ENCODE measurements at regions not wholly inside any gene's neighbourhood (a gene's known extent, or its start where the extent isn't known, plus 50 kb on each side); places are given as distances from the start of the nearest gene placed in this dataset.

DNA sequence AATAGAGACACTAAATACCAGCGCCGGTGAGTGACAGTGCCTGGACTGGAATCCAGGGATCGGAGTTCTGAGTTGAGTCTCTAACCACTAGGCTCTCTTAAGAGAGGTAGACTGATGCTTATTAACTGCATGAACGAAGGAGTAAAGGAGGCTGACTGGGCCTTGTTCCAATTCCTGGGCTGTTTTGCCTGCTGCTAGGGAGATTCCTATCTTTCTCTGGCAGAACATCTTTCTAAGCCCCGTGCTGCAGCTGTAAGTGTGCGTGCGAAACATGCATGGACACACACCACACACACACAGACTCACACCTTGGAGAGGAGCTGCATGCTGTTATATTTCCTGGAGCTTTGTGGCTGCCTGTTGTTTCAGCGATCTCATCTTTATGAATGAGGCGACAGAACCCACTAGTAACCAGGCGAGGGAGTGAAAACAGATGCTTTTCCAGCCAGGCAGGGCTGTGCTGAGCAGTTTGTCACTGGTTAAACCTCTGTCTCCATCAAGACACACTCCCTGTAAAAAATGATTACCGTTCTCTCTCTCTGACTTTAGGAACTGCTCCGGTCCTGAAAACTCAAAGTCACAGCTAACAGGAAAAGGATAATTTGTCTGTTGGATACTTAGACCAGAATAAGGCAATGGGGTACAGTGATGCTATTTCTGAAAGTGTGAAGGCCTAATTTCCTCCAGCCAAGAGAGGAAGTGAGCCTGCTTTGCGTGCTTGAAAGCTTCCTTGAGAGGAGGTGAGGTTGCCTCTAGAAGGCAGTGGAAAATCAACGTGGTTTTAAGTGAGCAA, 157.4 kb upstream of the ZNF217 start:
- no peak for DNase-seq (ENCODE audit: low read depth in 2 of 2, low spot score in 1 of 2)

DNA sequence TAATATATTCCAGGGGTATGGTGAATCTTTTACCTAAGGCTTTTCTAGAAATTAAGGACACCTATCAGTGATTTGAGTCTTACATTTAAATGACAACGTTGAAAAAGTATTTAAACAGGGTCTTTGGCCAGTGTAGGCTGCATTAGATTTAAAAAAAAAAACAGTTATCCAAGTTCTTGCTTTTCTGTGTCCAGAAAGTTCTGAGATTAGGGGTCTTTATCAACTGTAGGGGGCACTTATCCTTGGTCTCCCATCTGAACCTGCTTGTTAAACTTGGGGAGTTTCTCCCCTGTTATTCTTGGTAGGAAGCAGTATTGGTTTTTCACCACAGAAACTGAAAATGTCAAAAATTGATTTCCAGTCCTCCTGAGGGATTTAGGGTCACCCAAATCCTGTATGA, 155.9 kb upstream of the ZNF217 start:
- no peak for DNase-seq (ENCODE audit: low read depth in 2 of 2, low spot score in 1 of 2)

DNA sequence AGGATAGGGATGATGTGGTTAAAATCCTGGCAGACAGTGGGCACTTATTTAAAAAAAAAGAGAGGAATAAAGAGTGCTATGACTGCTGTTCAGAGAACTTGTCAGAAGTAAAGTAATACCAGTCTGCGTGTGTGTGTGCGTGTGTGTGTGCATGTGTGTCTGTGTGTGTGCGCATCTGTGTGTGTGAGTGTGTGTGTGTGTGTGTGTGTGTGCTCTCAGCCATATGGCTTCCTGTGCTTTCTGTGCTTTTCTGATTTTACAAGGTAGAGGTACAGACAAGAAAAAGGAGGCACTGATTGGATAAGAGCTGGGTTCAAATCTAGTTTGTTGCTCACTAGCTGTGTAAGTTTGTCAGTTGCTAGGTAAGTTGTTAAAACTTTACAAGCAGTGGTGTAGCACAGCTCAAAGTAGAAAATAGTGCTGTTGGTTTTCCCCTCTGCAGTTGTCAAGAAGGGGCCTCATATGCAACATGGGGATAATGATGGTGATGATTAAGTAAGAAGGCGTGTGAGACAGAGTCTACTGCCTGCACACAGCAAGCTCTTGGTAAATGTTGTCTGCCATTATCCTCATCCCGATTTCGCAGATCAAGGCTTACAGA, 155.3 kb upstream of the ZNF217 start:
- no peak for DNase-seq (ENCODE audit: low read depth in 2 of 2, low spot score in 1 of 2)

DNA sequence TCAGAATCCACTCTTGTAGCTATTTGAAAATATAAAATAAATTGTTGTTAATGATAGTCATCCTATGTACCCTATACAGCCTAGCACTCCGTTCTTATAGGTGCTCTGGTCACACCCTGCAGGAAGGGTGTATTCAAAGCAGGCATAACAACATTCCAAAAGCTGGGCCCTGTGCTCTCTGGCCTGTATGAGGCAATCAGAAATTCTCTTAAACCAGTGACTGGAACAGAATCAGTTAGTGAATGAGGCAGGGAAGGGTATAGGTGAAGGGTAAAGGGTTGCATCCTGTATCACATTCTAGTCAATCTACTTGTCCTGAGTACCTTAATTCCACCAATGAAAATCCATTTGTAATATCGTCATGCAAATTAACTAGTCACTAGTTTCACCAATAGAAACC, 154.5 kb upstream of the ZNF217 start:
- no peak for DNase-seq (ENCODE audit: low read depth in 2 of 2, low spot score in 1 of 2)

DNA sequence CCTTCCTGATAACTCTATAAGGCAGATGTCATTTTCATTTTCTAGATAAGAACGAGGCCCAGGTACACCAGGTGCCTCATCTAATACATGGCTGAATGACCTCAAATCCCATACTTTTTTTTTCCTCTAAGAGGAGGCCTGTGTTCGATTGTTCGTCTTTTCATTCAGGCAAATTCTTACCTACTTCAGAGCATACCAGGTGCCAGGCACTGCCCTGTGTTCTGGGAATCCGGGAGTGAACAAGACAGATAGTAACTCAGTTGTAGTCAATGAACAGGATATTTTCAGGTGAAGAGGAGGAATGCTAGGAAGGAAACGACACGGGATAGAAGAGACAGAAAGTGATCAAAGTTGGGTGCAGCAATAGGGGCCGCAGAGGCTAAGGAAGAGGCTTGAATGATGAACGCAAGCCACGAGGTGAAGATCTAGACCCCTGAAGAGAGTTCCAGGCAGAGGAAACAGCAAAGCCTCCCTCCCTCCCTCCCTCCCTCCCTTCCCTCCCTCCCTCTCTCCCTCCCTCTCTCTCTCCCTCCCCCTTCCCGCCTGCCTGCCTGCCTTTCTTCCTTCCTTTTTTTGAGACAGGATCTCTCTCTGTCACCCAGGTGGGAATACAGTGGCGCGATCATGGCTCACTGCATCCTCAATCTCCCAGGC, 150.1 kb upstream of the ZNF217 start:
- no peak for DNase-seq (ENCODE audit: low read depth in 2 of 2, low spot score in 1 of 2)

DNA sequence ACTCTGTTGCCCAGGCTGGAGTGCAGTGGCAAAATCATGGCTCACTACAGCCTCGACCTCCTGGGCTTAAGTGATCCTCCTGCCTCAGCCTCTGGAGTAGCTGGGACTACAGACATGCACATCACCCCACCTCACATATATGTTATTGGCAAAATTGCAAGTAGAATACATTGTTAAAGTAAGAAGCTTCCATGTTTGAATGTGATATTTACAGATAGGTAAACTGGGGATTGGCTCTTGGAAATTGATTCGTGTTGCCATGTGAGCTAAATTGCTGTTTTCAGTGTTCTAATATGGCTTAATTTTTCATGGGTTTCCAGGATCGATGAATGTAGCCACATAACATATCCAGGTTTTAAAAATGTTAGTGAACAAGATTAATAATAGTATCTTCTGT, 149.0 kb upstream of the ZNF217 start:
- DNase-seq (ENCODE audit: low read depth in 2 of 2, low spot score in 1 of 2), result no peak

DNA sequence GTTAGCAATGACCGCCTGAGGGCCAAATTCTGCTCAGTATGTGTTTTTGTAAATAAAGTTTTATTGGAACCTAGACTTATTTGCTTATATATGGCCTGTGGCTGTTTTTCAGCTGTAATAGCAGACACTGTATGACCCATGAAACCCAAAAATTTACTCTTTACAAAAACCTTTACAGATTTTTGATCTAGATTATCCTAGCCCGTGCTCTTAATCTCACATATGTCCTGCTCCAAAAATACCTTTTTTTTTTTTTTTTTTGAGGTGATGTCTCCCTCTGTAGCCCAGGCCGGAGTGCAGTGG, 148.0 kb upstream of the ZNF217 start:
- DNase-seq (ENCODE audit: low read depth in 2 of 2, low spot score in 1 of 2), result no peak

DNA sequence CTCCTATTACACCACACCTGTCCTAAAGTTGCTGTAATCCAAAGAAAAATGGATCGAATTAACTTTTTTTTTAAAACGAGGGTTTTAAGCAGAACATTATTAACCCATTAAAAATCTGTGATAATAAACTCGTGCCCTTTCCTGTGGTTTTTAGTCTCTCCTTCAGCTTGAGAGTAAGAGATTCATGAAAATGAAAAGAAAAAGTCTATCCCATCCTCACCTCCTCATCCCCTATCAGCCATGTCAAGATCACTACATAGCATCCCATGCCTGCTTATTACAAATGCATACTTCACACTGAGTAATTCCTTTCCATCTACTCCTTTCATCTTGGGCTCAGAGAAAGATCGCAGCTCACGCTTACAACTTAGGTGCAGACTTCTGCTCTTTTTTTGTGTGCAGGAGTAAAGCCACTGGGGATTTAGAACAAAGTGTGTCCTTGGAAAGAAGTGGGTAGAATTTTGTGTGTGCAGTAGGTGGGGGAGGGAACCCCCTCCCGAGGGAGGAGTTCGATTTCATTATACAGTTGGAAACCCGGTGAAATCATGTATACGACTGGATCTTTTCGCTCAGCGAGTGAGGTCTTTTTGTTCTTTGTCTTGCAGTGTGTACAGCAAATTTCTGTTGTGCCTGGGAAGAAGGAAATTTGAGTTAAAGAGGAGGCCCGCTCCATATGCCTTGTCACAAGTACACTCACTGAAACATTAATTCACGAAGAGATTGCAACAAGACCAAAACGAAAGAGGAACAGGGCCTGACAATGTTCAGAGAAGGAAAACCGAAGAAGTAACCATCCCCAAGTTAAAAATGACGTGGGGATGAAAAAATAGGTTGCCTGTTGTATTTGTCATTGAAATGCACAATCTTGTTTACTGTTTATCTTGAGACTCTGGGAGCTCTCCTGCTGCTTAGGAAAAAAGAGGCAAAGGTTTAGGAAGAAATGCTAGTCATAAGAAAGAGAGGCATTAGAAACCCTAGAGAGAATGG, 146.5 kb upstream of the ZNF217 start:
- DNase-seq (ENCODE audit: low read depth in 2 of 2, low spot score in 1 of 2), result no peak

DNA sequence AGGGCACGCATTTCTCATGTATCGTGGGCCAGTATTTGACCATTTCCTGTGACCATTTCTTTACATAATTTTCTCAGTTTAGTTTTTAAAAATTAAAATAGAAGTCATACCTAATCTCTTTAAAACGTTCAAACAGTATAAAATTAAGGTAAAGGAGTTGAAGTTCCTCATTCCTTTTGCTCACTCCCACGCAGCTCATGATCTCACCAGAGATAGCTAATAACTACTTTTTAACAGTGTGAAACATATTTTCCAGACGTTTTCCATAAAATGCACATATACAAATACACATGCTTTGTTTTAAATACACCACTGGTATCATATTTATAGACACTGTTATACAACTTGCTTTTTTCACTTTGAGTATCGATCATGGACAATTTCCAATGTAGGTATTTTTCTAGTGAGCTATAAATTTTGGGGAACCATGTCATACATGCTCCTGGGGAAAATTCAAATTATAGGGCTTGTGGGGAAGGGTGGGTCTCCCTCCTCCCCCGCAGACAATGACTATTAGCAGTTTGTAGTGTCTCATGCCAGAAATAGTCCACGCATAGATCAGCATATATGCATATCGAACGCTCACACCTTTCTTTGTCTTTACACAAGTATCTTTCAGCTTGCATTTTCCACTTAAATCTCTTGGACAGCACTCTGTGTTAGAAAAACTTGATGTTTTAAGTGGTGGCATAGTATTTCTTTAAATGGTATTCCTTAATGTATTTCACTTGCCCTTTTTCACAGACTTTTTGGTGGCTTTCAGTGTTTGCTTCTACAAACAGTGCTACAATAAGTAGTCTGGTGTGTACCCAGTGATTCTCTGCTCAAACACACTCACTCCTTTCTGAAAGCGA, 145.5 kb upstream of the ZNF217 start:
- DNase-seq (ENCODE audit: low read depth in 2 of 2, low spot score in 1 of 2), result no peak

DNA sequence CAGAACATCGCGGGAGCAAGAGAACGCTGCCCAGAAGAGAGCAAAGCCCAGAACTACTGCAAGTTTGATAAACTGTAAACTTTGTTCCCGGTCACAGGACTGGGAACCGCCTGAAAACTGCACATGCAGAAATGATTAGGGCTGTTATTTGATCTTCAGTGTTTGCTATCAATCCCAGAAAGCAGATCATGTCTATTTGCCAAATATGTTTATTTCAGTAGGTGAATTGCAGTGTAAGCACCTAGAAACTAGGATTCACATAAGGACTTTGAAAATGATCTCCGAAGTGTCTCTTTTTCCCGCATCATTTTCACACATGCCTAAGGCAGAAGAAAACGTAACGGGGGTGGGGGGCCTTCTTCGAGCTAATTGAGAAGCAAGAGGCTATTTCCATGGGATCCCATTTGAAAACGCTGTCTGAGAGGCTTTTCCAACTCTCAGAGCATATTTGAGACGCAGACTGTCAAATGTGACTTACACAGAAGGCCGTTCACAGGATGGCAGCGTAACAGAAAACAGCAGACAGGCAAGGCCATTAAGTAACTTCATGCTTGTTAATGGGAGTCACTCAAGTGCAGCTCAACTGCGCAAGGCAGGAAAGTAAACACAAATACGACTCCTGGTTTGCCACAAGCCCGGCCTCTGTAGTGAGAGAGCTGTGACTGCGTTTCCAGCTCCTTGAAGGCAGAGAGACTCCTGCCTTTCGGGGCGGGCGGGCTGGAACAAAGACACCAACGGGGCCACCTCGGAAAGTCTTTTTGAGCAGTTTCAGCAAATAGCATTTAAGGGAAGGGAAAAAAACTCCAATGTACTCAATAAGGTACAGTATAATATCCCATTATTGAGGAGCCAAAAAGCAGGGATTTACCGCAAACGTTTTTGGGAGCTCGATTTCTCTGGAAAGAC, 144.7 kb upstream of the ZNF217 start:
- no peak for DNase-seq (ENCODE audit: low read depth in 2 of 2, low spot score in 1 of 2)

DNA sequence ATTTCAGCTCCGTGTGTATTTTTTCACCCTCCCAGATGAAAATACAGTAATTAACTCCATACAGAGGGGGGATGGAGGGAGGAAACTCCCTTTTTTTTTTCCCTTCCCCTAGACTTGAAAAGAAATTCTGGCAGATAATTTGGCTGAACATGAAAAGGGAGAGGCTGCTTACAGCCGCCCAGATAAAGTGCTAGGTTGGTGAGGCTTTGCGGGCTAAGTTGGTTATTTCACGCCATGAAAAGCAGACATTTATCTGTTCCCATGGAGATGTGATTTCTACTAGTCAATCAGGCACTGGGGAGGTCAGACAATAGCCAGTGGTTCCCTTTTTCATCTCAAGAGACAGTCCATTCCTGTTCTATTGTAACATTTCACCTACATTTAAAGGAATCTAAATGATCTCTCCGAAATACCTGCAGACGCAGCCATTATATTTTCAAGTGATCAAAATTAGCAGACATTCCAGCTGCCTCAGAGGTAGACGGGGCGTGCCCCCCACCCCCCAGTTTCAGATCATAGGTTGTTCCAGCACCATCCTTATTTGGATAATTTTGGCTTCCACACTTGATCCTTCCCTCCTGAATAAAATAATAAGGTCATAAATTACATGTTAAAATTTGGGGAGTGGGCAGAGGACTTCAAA, 143.9 kb upstream of the ZNF217 start:
- no peak for DNase-seq (ENCODE audit: low read depth in 2 of 2, low spot score in 1 of 2)

DNA sequence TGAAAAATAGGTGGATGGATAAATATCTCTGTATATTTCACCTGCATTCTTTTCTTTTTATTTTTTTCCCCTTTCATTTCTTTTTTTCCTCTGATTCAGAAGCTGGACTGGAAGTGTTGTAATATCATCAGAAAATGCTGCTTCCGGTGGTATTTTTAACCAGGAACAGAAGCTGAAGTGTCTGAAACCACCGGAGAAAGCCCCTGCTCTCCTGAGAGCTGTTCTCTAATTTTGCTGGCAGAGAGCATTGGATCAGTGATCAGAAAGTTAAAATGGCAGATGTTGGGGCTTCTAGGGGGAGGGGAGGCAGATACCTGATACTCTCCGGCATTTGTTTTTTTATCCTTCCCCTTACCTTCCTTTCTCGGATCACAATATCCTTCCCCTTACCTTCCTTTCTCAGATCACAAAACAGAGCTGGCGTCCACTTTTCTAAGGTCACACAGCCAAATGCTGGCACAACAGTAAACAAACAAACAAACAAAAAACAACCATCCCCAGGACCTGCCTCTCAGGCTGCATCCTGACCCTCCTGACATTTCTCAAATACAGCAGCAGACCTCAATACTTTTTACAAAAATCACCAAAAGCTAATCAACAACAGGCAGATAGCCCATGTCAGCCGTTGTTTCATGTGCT, 143.2 kb upstream of the ZNF217 start:
- DNase-seq (ENCODE audit: low read depth in 2 of 2, low spot score in 1 of 2), result no peak

DNA sequence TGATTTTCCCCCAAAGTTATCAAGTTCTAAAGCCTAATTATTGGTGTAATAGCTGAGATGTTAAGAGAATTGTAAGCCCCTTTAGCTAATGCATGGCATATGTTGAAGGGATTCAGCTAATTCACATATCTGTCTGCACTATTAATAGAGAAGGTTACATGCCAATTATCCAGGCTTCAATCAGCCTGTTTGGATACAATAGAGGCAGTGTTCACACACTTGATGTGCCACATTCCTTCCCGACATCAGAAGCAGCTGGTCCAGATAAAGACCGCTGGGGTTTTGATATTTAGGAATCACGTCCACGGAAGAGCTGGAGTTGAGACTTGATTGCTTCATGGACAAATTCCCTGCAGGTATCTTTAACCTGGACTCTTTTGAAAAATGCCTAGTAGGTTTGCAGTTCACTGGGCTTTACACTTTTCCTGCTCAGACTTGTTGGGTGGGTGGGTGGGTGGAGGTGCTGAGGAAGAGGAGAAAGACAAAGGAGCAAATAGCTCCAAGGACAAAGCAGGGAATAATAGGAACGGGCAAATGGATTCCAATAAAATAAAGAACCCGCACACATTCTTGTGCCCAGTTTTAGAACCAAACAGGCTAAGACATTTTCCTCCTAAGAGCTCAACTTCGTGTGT, 142.6 kb upstream of the ZNF217 start:
- DNase-seq (ENCODE audit: low read depth in 2 of 2, low spot score in 1 of 2), result no peak

DNA sequence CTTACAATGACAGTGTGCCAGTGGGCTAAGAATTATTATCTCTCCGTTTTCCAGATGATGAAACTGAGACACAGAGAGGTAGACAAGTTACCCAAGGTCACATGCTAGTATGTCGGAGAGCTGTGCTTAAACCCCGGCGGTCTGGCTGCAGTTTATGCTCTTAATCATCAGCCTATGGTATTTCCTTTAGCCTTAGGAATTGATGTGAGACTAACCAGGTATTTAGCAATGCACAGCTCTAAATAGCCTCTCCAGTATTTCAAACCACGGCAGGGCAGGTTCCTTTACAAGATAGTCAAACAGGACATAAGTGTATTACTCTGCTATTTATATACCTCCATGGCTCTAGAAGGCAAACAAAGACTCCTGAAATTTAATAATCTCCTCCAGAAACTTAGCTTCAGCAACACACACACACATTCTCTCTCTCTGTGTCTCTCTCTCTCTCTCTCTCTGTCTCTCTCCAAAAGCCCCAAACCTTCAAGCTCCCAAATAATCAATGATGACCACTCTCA, 142.0 kb upstream of the ZNF217 start:
- DNase-seq (ENCODE audit: low read depth in 2 of 2, low spot score in 1 of 2), result no peak

DNA sequence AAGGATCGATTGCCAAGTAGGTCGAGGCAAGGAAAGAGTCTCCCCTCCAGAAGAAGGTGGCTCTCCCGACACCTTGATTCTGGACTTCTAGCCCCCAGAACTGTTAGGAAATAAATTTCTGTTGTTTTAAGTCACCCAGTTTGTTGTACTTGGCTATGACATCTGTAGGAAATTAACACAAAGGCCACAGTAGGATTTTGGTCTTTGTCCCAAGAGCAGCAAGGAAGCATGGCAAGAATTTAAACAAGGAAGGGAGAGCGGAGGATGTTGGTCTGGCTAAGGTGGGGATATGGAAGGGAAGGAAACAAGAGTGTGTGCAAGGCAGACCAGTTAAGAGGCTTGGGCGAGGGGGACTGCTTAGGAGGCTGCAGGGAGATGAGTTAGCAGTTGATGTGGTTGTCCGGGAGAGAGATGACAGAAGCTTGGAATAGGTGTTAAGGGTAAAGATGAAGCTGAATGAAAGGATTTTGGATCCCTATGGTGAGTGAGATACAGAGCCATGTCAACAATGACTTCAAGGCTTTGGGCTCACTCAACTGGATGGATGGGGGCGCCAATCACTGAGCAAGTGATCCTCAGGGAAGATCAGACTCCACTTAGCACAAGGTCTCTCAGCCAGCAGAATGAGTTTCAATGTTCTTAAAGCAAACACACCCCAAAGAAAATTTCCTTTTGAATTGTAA, 140.5 kb upstream of the ZNF217 start:
- DNase-seq (ENCODE audit: low read depth in 2 of 2, low spot score in 1 of 2), result no peak

DNA sequence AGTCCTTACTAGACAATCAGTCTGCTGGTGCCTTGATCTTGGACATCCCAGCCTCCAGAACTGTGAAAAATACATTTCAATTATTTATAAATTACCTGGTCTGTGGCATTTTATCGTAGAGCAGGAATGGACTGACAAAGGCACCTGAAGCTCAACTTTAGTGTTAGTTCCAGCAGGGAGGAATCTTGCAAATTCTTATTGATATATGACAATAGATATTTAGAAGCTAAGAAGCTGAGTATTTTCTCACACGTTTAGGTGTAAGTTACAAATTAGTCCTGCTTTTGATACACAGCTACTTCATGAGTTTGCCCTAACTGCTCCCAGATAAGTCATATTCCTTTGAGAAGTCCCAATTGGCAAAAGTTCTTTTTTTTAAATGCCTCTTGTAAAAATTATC, 138.0 kb upstream of the ZNF217 start:
- DNase-seq (ENCODE audit: low read depth in 2 of 2, low spot score in 1 of 2), result no peak

DNA sequence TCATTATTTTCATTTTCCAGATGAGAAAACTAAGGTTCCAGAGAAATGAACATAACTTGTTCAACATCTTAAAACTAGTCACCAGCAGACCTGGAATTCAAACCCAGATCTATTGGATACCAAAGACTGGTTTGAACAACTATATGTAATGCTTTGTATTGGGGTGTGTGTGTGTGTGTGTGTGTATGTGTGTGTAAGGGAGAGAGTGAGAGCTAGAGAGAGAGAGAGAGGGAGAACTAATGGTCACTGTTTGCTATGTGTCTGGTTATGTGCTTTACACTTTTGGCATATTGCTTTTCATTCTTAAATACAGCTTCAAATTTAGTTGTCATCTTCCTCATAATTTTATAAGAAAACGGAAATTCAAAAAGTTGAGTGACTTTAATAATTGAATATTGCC, 134.7 kb upstream of the ZNF217 start:
- DNase-seq (ENCODE audit: low read depth in 2 of 2, low spot score in 1 of 2), result no peak
